Hepatocyte (in vitro differentiated cells): ENCODE measurements at regions not wholly inside any gene's neighbourhood (a gene's known extent, or its start where the extent isn't known, plus 50 kb on each side); places are given as distances from the start of the nearest gene placed in this dataset.

Experiments used
- DNase-seq: peaks from one replicate; pipeline ENCODE4 v3.0.0-alpha.2; 2016; ENCODE audit warnings: low spot score
- H2AFZ ChIP-seq: fragments of 200-600 bp; sonication (generic); 2 replicates; pipeline ENCODE4 v1.6.0; 2016; ENCODE audit warnings: antibody characterized with exemption, mild to moderate bottlenecking
- H3K27ac ChIP-seq: fragments of 200-600 bp; sonication (generic); 2 replicates; pipeline ENCODE4 v1.5.1; 2016; ENCODE audit warnings: mild to moderate bottlenecking
- H3K27me3 ChIP-seq: fragments of 200-600 bp; sonication (generic); 2 replicates; pipeline ENCODE4 v1.6.1; 2016
- H3K36me3 ChIP-seq: fragments of 200-600 bp; sonication (generic); replicated peaks from 2 replicates; pipeline ENCODE4 v1.5.1; 2016; ENCODE audit warnings: low read depth; ENCODE audit not compliant: insufficient read depth
- H3K4me1 ChIP-seq: fragments of 200-600 bp; sonication (generic); 2 replicates; pipeline ENCODE4 v1.5.1; 2016; ENCODE audit warnings: mild to moderate bottlenecking, moderate library complexity; ENCODE audit not compliant: insufficient read depth
- H3K4me2 ChIP-seq: fragments of 200-600 bp; sonication (generic); 2 replicates; pipeline ENCODE4 v1.6.0; 2016
- H3K4me3 ChIP-seq: fragments of 200-600 bp; sonication (generic); 2 replicates; pipeline ENCODE4 v1.5.1; 2016; ENCODE audit warnings: mild to moderate bottlenecking
- H3K79me2 ChIP-seq: fragments of 200-600 bp; sonication (generic); 2 replicates; pipeline ENCODE4 v1.6.0; 2017; ENCODE audit warnings: mild to moderate bottlenecking
- H3K9me2 ChIP-seq: fragments of 200-600 bp; sonication (generic); replicated peaks from 2 replicates; pipeline ENCODE4 v1.6.0; 2017; ENCODE audit warnings: mild to moderate bottlenecking; ENCODE audit not compliant: insufficient read depth
- H3K9me3 ChIP-seq: fragments of 200-600 bp; sonication (generic); 2 replicates; pipeline ENCODE4 v1.5.1; 2016; ENCODE audit warnings: low read depth, mild to moderate bottlenecking
- H4K20me1 ChIP-seq: fragments of 200-600 bp; sonication (generic); 2 replicates; pipeline ENCODE4 v1.6.0; 2016; ENCODE audit warnings: mild to moderate bottlenecking; ENCODE audit not compliant: insufficient read depth, poor library complexity, severe bottlenecking
- EZH2 ChIP-seq: fragments of 200-600 bp; sonication (generic); IDR thresholded peaks from 2 replicates; pipeline ENCODE4 v1.6.1; 2016; ENCODE audit warnings: antibody characterized with exemption, mild to moderate bottlenecking, borderline replicate concordance
- EZH2phosphoT487 ChIP-seq: fragments of 200-600 bp; sonication (generic); IDR thresholded peaks from one replicate; pipeline ENCODE4 v1.6.1; 2018; ENCODE audit warnings: antibody characterized with exemption, mild to moderate bottlenecking, low read depth, moderate library complexity; ENCODE audit not compliant: unreplicated experiment, severe bottlenecking
- WGBS: methylation state at CpG from one replicate; pipeline ENCODE4 v1.1.6; 2016; ENCODE audit warnings: low lambda C conversion rate; ENCODE audit errors: missing lambda C conversion rate; 5-methylcytosine and 5-hydroxymethylcytosine counted together
- TF ChIP-seq, protein P1 (sequence below): fragments of 200-600 bp; sonication (generic); IDR thresholded peaks from 2 replicates; pipeline ENCODE4 v1.5.1; 2016; ENCODE audit warnings: antibody characterized with exemption, mild to moderate bottlenecking; ENCODE audit not compliant: poor library complexity

DNA sequence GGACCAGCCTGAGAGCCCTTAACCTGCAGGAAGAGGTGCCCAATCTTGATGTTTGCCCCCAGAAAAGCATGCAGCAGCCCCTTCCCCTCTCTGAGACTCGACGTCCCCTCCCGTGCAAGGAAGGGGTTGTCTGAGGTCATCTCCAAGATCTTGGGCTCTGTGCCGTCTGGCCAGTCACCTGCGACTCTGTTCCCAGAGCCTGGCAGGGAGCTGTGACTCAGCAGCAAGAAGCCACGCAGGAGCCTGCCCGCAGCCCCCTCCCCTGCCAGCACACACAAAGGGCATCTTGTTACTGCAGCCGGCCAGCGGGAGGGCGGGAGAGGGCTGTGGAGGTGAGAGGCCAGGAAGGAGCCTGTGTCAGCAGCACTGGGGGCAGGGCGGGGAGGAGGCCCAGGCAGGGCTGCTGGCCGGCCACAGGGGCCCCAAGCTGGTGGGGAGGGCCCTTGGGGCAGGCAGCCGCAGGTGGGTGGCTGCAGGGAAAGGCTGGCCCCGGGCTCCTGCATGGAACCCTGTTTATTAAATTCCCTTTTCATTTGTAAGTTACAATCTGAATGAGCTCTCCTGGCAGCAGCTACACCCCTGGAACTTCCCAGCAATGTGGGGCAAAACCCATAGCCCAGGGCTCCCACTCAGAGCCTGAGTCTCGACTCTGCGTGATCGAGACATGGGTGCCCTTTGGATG is 103.7 kb upstream of the ZMIZ1 start:
- Histone ChIP-seq H3K9me2 (no peaks in the 10 kb centered on the region), H3K79me2 (no peaks in the 10 kb centered on the region), H3K27ac (peak overlapping the region; percentile 35), H2AFZ (no peak overlapping the region), H3K4me1 (peaks cover 23% of the 10 kb centered on the region), H3K36me3 (no peaks in the 10 kb centered on the region), H3K27me3 (no peaks in the 10 kb centered on the region), H4K20me1 (no peaks in the 10 kb centered on the region), H3K4me2 (peak overlapping the region; percentile 37), H3K4me3 (no peak overlapping the region), H3K9me3 (no peaks in the 10 kb centered on the region)
- DNase-seq, result peak; percentile 80
- TF ChIP-seq EZH2 (no peak), EZH2phosphoT487 (no peak)
- TF ChIP-seq, protein P1, sequence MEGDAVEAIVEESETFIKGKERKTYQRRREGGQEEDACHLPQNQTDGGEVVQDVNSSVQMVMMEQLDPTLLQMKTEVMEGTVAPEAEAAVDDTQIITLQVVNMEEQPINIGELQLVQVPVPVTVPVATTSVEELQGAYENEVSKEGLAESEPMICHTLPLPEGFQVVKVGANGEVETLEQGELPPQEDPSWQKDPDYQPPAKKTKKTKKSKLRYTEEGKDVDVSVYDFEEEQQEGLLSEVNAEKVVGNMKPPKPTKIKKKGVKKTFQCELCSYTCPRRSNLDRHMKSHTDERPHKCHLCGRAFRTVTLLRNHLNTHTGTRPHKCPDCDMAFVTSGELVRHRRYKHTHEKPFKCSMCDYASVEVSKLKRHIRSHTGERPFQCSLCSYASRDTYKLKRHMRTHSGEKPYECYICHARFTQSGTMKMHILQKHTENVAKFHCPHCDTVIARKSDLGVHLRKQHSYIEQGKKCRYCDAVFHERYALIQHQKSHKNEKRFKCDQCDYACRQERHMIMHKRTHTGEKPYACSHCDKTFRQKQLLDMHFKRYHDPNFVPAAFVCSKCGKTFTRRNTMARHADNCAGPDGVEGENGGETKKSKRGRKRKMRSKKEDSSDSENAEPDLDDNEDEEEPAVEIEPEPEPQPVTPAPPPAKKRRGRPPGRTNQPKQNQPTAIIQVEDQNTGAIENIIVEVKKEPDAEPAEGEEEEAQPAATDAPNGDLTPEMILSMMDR, result no peak
- WGBS, result 29% methylated on average over 16 of the region's 17 CpGs

DNA sequence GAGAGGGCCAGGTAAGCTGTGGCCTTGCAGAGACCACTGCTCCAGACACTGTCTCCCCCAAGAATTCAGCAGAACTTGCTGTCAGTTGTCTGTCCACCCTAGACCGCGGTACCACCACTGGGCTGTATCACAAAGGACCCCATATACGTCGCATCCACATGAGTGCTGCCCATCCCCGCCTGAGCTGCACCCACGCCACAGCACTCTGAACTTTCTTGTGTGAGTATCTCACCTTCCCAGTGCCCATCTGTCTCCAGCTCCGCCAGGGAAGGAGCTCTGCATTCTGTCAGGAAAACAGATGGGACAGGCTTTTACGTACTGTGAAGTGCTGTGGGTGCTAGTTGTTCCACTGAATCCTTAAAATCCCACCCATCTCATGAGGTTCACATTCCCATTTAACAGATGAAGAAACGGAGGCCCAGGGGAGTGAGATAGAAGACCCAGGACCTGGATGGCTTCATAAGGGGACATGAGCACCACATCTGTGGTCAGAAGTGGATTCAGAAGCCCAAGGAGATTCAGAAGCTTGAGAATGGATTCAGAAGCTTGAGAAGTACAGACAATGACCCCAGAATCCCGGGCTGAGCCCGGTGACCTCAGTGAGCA is 102.5 kb upstream of the ZMIZ1 start:
- H3K27me3 ChIP-seq, result no peaks in the 10 kb centered on the region
- H3K4me1 ChIP-seq, result peaks cover 13% of the 10 kb centered on the region
- H3K27ac ChIP-seq, result no peak overlapping the region
- no peaks in the 10 kb centered on the region for H3K79me2 ChIP-seq
- DNase-seq, result no peak
- no peaks in the 10 kb centered on the region for H3K9me3 ChIP-seq
- H4K20me1 ChIP-seq, result no peaks in the 10 kb centered on the region
- 93% methylated on average over 11 of the region's 11 CpGs for WGBS
- no peak overlapping the region for H3K4me2 ChIP-seq
- TF ChIP-seq EZH2, result no peak
- TF ChIP-seq, protein P1, result no peak
- no peak for TF ChIP-seq EZH2phosphoT487
- no peaks in the 10 kb centered on the region for H3K36me3 ChIP-seq
- no peak overlapping the region for H2AFZ ChIP-seq
- H3K9me2 ChIP-seq, result no peaks in the 10 kb centered on the region
- no peak overlapping the region for H3K4me3 ChIP-seq

DNA sequence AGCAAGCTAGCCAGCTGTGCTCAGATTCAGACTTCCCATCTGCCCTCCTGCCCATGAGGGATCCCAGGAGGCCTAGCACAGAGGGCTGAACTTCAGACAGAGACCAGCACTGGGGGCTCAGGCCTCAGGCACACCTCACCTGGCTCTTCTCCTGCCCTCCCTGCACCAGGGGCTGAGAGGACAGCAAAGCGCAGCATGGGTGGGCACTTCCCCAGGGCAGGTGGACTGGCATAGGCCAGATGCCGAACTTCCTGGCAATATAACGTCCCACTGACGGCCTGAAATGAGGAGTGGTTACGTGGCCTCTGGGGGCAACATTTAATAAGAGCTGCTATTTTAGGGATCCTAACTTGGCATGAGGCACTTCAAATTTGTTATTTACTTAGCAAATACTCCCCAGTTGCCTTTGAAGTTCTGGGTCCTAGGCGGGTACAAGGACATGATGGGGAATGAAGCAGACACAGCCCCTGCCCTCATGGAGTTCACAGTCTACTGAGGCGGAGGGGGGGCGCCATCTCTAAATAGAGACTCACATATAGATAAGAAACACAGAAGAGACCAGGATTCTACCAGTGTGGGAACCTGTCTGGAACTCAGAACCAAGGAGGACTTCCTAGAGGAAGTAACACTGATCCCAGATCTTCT is 101.8 kb upstream of the ZMIZ1 start:
- no peaks in the 10 kb centered on the region for H3K27me3 ChIP-seq
- no peak overlapping the region for H3K27ac ChIP-seq
- TF ChIP-seq, protein P1, result no peak
- H3K9me3 ChIP-seq, result no peaks in the 10 kb centered on the region
- H3K4me1 ChIP-seq, result peaks cover 15% of the 10 kb centered on the region
- H3K4me3 ChIP-seq, result no peak overlapping the region
- no peaks in the 10 kb centered on the region for H4K20me1 ChIP-seq
- H3K36me3 ChIP-seq, result no peaks in the 10 kb centered on the region
- H3K9me2 ChIP-seq, result no peaks in the 10 kb centered on the region
- no peak overlapping the region for H2AFZ ChIP-seq
- no peak overlapping the region for H3K4me2 ChIP-seq
- no peak for DNase-seq
- no peaks in the 10 kb centered on the region for H3K79me2 ChIP-seq
- WGBS, result 94% methylated on average over 8 of the region's 8 CpGs
